HEK293T (cell line): ENCODE measurements at regions not wholly inside any gene's neighbourhood (a gene's known extent, or its start where the extent isn't known, plus 50 kb on each side); places are given as distances from the start of the nearest gene placed in this dataset.

Experiments
- CTBP1 ChIP-seq: fragments of 450-650 bp; IDR thresholded peaks from 2 replicates; pipeline ENCODE4 v1.6.1; 2016; ENCODE audit warnings: borderline replicate concordance
- ELF4 ChIP-seq: fragments of 450-650 bp; IDR thresholded peaks from 2 replicates; pipeline ENCODE4 v1.6.1; 2017; ENCODE audit warnings: antibody characterized with exemption
- FOXA1 ChIP-seq: fragments of 450-650 bp; IDR thresholded peaks from 2 replicates; pipeline ENCODE4 v1.6.1; 2016; ENCODE audit warnings: mild to moderate bottlenecking
- FOXM1 ChIP-seq: fragments of 450-650 bp; IDR thresholded peaks from 2 replicates; pipeline ENCODE4 v1.6.1; 2017; ENCODE audit warnings: mild to moderate bottlenecking, borderline replicate concordance
- HDGF ChIP-seq: fragments of 450-650 bp; IDR thresholded peaks from 2 replicates; pipeline ENCODE4 v1.6.1; 2017; ENCODE audit warnings: antibody characterized with exemption, borderline replicate concordance
- L3MBTL2 ChIP-seq: fragments of 450-650 bp; conservative IDR thresholded peaks from 2 replicates; pipeline ENCODE4 v1.6.1; 2016; ENCODE audit warnings: mild to moderate bottlenecking
- NFRKB ChIP-seq: fragments of 450-650 bp; IDR thresholded peaks from 2 replicates; pipeline ENCODE4 v1.6.1; 2016; ENCODE audit warnings: mild to moderate bottlenecking, moderate library complexity
- SP1 ChIP-seq: fragments of 450-650 bp; IDR thresholded peaks from 2 replicates; pipeline ENCODE4 v1.6.1; 2017
- SUZ12 ChIP-seq: fragments of 450-650 bp; IDR thresholded peaks from 2 replicates; pipeline ENCODE4 v1.6.1; 2016; ENCODE audit warnings: mild to moderate bottlenecking

DNA sequence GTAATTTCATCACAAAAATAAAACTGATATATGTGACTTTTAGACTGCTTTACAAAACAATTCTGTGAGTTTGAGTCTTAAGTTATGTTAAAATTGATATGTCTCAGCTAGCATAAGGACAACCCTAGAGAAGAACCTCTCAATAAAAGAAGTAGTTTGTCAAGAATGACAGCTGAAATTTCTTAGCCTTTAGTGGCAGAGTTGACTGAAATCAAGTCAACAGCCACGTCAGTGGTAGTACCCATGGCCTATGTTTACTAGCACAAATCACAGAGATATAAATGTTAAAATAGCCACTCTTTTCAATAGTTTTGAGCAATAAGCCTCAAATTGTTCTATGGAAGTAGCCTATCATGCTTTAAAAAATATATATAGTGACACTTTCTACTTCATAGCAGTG, 138.9 kb upstream of the FERD3L start:
- no peak for TF ChIP-seq SP1
- no peak for TF ChIP-seq FOXA1
- TF ChIP-seq SUZ12, result no peak
- no peak for TF ChIP-seq HDGF
- TF ChIP-seq FOXM1, result no peak
- no peak for TF ChIP-seq ELF4
- no peak for TF ChIP-seq NFRKB
- TF ChIP-seq L3MBTL2, result no peak
- no peak for TF ChIP-seq CTBP1
